Vagina (tissue), 2 donors: ENCODE measurements at regions not wholly inside any gene's neighbourhood (a gene's known extent, or its start where the extent isn't known, plus 50 kb on each side); places are given as distances from the start of the nearest gene placed in this dataset.
"Not testable (repeated sequence)": the region's sequence is repeated elsewhere in the genome, so short reads cannot be mapped to it uniquely, and the experiment has no call there.

ENCODE experiments used
- DNase-seq, 2 donors: peaks; one replicate each; pipeline ENCODE4 v3.0.0-alpha.2; 2017; ENCODE audit errors: extremely low spot score in 2 of 2
- H3K27ac ChIP-seq: fragments of 200-600 bp; sonication (generic); one replicate; pipeline ENCODE4 v1.5.1; 2019
- H3K27me3 ChIP-seq: fragments of 200-600 bp; sonication (generic); one replicate; pipeline ENCODE4 v1.5.1; 2019
- H3K36me3 ChIP-seq, 2 donors: fragments of 200-600 bp; sonication (generic); one replicate each; pipeline ENCODE4 v1.5.1; 2017 to 2019
- H3K4me1 ChIP-seq: fragments of 200-600 bp; sonication (generic); one replicate; pipeline ENCODE4 v1.5.1; 2019
- H3K4me3 ChIP-seq, 2 donors: fragments of 200-600 bp; sonication (generic); 1 replicate in 1 of 2; 2 replicates in 1 of 2; pipeline ENCODE4 v1.5.1; 2016 to 2019
- H3K9me3 ChIP-seq: fragments of 200-600 bp; sonication (generic); one replicate; pipeline ENCODE4 v1.5.1; 2019
- POLR2A ChIP-seq, 2 donors: fragments of 450-650 bp; IDR thresholded peaks; one replicate each; pipeline ENCODE4 v1.6.1; 2017; ENCODE audit warnings: antibody characterized with exemption in 2 of 2, mild to moderate bottlenecking in 2 of 2, moderate library complexity in 2 of 2
- POLR2AphosphoS5 ChIP-seq, 2 donors: sonication (generic); formaldehyde crosslinking; IDR thresholded peaks; one replicate each; pipeline ENCODE4 v1.9.0; 2017; ENCODE audit warnings: antibody characterized with exemption in 2 of 2, mild to moderate bottlenecking in 2 of 2, low read depth in 1 of 2; ENCODE audit not compliant: insufficient read depth in 1 of 2
- intact Hi-C: fragments of 100-400 bp; cut with DNase I; formaldehyde crosslinking; loops from one replicate; pipeline ENCODE4 v1.15.1; 2023
- TF ChIP-seq, protein P1 (sequence below), 3 experiments: fragments of 450-650 bp in 2 of 3; fragments of 200-600 bp in 1 of 3; sonication (generic) in 1 of 3; IDR thresholded peaks; one replicate each; pipeline ENCODE4 v1.5.1; 2017 to 2019; ENCODE audit warnings: antibody characterized with exemption in 3 of 3, mild to moderate bottlenecking in 2 of 3, moderate library complexity in 2 of 3

DNA sequence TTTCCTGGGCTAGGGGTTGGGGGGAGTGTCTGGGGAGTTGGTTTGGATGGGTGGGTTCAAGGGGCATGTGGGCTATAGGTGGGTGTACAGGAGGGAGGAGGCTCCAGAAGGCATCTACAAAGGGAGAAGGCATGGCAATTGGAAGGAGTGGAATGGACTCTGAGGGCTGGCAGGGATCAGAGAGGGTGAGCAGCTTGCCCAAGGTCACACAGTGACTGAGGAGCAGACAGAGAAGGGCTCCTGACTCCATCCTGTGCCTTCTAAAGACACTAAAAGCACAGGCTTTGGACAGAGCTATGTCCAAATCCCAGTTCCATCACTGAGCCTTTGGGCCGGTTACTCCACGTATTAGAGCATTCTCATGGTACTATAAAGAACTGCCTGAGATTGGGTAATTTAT is 151.8 kb downstream of the PTPRU start:
- Histone ChIP-seq H3K4me1 (no peaks in the 10 kb centered on the region), H3K36me3 (no peaks in the 10 kb centered on the region), H3K27me3 (no peaks in the 10 kb centered on the region), H3K9me3 (no peaks in the 10 kb centered on the region), H3K4me3 (no peak overlapping the region), H3K27ac (no peak overlapping the region)
- TF ChIP-seq, protein P1, sequence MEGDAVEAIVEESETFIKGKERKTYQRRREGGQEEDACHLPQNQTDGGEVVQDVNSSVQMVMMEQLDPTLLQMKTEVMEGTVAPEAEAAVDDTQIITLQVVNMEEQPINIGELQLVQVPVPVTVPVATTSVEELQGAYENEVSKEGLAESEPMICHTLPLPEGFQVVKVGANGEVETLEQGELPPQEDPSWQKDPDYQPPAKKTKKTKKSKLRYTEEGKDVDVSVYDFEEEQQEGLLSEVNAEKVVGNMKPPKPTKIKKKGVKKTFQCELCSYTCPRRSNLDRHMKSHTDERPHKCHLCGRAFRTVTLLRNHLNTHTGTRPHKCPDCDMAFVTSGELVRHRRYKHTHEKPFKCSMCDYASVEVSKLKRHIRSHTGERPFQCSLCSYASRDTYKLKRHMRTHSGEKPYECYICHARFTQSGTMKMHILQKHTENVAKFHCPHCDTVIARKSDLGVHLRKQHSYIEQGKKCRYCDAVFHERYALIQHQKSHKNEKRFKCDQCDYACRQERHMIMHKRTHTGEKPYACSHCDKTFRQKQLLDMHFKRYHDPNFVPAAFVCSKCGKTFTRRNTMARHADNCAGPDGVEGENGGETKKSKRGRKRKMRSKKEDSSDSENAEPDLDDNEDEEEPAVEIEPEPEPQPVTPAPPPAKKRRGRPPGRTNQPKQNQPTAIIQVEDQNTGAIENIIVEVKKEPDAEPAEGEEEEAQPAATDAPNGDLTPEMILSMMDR (IDR thresholded peaks at IDR 0.05) = no peak
- no peak for TF ChIP-seq POLR2A (IDR thresholded peaks at IDR 0.05)
- TF ChIP-seq POLR2AphosphoS5 (IDR thresholded peaks at IDR 0.05; ENCODE audit: insufficient read depth in 1 of 2, low read depth in 1 of 2) = no peak
- intact Hi-C loops = no loop called here
- DNase-seq = peak in 1 of 2 donors; percentile 55

DNA sequence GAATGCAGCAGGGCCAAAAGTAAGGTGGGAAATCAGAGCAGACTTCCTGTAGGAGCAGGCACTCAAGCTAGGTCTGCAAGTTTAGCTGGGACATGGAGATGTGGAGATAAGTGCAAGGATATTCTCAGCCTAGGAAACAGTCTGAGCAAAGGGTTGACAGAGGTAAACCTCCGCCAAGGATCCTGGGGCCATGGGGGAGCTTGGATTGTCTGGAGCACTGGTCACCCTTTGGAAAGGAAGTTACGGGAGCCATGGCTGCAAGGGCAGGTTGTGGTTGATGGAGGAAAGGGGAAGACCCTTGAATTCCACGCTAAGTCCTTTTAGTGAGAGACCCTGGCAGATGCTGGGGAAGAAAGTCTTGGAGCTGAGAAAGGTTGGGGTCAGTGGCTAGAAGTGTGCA is 150.9 kb downstream of the PTPRU start:
- TF ChIP-seq, protein P1 (IDR thresholded peaks at IDR 0.05) = no peak
- TF ChIP-seq POLR2AphosphoS5 (IDR thresholded peaks at IDR 0.05; ENCODE audit: insufficient read depth in 1 of 2, low read depth in 1 of 2) = no peak
- H3K27me3 ChIP-seq = peaks cover 4% of the 10 kb centered on the region
- H3K9me3 ChIP-seq = no peaks in the 10 kb centered on the region
- H3K4me1 ChIP-seq = no peaks in the 10 kb centered on the region
- DNase-seq = peak in 1 of 2 donors; percentile 55
- H3K36me3 ChIP-seq = no peaks in the 10 kb centered on the region
- intact Hi-C loops = no loop called here
- H3K27ac ChIP-seq = no peak overlapping the region
- no peak overlapping the region for H3K4me3 ChIP-seq

DNA sequence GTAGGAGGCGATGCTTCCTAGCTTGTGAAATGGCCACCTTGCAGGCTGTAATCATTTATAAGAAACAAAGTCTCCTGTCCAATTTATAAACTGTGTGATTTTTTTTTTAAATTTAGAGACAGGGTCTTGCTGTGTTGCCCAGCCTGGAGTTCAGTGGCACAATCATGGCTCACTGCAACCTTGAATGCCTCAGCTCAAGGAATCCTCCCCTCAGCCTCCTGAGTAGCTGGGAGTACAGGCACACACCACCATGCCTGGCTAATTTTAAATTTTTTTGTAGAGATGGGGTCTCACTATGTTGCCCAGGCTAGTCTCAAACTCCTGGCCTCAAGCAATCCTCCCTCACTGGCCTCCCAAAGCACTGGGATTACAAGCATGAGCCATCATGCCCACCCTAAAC is 150.1 kb downstream of the PTPRU start:
- H3K4me1 ChIP-seq, H3K27ac ChIP-seq, intact Hi-C loops, H3K4me3 ChIP-seq, H3K9me3 ChIP-seq, H3K36me3 ChIP-seq, H3K27me3 ChIP-seq: not testable (repeated sequence)
- peak in 1 of 2 donors; percentile 49 for DNase-seq

DNA sequence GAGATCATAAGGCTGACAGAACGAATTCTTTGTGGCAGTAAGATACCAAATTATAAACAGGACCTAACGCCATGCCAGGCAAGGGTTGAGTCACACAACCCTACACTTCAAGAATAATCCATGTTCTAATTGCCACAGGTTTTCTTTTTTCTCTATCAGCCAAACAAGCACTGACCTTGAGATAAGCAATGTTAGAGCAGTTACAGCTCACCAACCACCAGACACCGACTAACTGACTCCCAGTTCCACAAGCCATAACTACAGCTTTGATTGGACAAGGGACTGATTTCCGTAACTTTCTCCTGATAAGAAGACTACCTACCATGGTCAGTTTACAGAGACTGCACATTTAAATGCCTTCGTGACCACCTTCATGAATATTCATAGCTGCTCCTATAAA is 149.6 kb downstream of the PTPRU start:
- TF ChIP-seq, protein P1 (IDR thresholded peaks at IDR 0.05) = no peak
- no peak for TF ChIP-seq POLR2AphosphoS5 (IDR thresholded peaks at IDR 0.05; ENCODE audit: insufficient read depth in 1 of 2, low read depth in 1 of 2)
- TF ChIP-seq POLR2A (IDR thresholded peaks at IDR 0.05) = no peak
- Histone ChIP-seq H3K4me3 (no peak overlapping the region), H3K27me3 (peaks cover 4% of the 10 kb centered on the region), H3K36me3 (no peaks in the 10 kb centered on the region), H3K4me1 (no peaks in the 10 kb centered on the region), H3K27ac (no peak overlapping the region), H3K9me3 (no peaks in the 10 kb centered on the region)
- intact Hi-C loops = no loop called here
- DNase-seq = peak in 1 of 2 donors; percentile 3

DNA sequence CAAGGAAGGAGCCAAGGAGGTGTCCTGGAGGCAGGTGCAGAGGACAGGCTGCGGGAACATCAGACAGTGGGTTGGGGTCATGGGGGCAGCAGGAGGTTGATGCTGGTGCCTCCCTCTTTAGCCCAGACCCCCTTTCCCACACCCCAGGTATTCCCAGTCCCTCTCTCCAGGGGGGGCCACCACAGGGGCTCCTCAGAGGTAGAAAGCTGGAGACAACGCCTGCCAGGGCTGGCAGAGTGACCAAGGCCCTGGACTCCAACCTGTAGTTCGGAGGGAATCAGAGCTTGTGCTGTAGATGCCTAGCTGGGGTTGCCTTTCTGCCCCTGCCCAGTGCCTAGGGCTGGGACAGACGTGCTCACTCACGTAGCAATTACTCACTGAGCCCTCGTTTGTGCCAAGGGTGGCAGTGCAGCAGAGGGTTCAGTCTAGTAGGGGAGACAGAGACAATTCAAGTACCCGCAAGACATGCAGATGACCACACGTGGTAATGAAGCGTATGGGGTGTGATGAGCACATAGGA is 148.2 kb downstream of the PTPRU start:
- Histone ChIP-seq H3K27ac (no peak overlapping the region), H3K4me1 (no peaks in the 10 kb centered on the region), H3K27me3 (peaks cover 4% of the 10 kb centered on the region), H3K9me3 (no peaks in the 10 kb centered on the region), H3K36me3 (no peaks in the 10 kb centered on the region), H3K4me3 (no peak overlapping the region)
- DNase-seq = peak in 1 of 2 donors; percentile 87
- TF ChIP-seq, protein P1 (IDR thresholded peaks at IDR 0.05) = no peak
- intact Hi-C loops = no loop called here
